Lung (tissue), 11 donors: ENCODE measurements at regions not wholly inside any gene's neighbourhood (a gene's known extent, or its start where the extent isn't known, plus 50 kb on each side); places are given as distances from the start of the nearest gene placed in this dataset.
A peak's percentile ranks its signal among the peaks of the same experiment; 100 is the strongest.
"Not testable (repeated sequence)": the region's sequence is repeated elsewhere in the genome, so short reads cannot be mapped to it uniquely, and the experiment has no call there.

Experiments used
- ATAC-seq: fragments of 200-7000 bp; cut with Tn5 transposase; one replicate; pipeline ENCODE4 v1.9.1; 2020; ENCODE audit warnings: moderate number of reproducible peaks; ENCODE audit not compliant: insufficient read depth, low FRiP score
- DNase-seq, 3 donors: peaks; one replicate each; pipeline ENCODE4 v3.0.0-alpha.2; 2013 to 2017
- H3K27ac ChIP-seq, 2 donors: one replicate each; pipeline ENCODE4 v1.5.1; 2013; ENCODE audit warnings: mild to moderate bottlenecking in 2 of 2, moderate library complexity in 2 of 2, control low read depth in 1 of 2, inconsistent platforms in 1 of 2, low read depth in 1 of 2, low read length in 1 of 2
- H3K27me3 ChIP-seq, 3 donors: one replicate each; pipeline ENCODE4 v1.5.1; 2013; ENCODE audit warnings: low read length in 2 of 3; ENCODE audit not compliant: control insufficient read depth in 3 of 3, insufficient read depth in 3 of 3
- H3K36me3 ChIP-seq, 4 donors: one replicate each; pipeline ENCODE4 v1.5.1; 2013; ENCODE audit warnings: low read length in 4 of 4, mild to moderate bottlenecking in 1 of 4, moderate library complexity in 1 of 4; ENCODE audit not compliant: control insufficient read depth in 4 of 4, insufficient read depth in 4 of 4
- H3K4me1 ChIP-seq, 5 donors: one replicate each; pipeline ENCODE4 v1.5.1; 2013; ENCODE audit warnings: low read length in 5 of 5, mild to moderate bottlenecking in 2 of 5, moderate library complexity in 1 of 5; ENCODE audit not compliant: control insufficient read depth in 5 of 5, insufficient read depth in 5 of 5
- H3K4me3 ChIP-seq: one replicate; pipeline ENCODE4 v1.5.1; 2013; ENCODE audit warnings: mild to moderate bottlenecking, control low read depth, moderate library complexity
- H3K9ac ChIP-seq, 2 donors: one replicate each; pipeline ENCODE4 v1.5.1; 2013; ENCODE audit warnings: low read length in 2 of 2, control low read depth in 1 of 2; ENCODE audit not compliant: insufficient read depth in 1 of 2
- H3K9me3 ChIP-seq, 4 donors: one replicate each; pipeline ENCODE4 v1.5.1; 2013; ENCODE audit warnings: low read length in 3 of 4, mild to moderate bottlenecking in 1 of 4, moderate library complexity in 1 of 4; ENCODE audit not compliant: control insufficient read depth in 4 of 4, insufficient read depth in 3 of 4
- WGBS, 2 donors: extraction: QIAGEN DNeasy Blood & Tissue Kit; methylation state at CpG; one replicate each; pipeline ENCODE4 v1.1.7; 2013; 5-methylcytosine and 5-hydroxymethylcytosine counted together
- TF ChIP-seq, protein P1 (sequence below): IDR thresholded peaks from 2 replicates; pipeline ENCODE4 v1.5.1; 2012; ENCODE audit warnings: mild to moderate bottlenecking; ENCODE audit errors: control extremely low read depth, extremely low read depth
- donor health status: control.
- donor health status: control.
- donor health status: Bipolar disorder and iron deficiency.
- donor health status: healthy.
- donor health status: DM: yes; HTN: yes; CAD: no.

DNA sequence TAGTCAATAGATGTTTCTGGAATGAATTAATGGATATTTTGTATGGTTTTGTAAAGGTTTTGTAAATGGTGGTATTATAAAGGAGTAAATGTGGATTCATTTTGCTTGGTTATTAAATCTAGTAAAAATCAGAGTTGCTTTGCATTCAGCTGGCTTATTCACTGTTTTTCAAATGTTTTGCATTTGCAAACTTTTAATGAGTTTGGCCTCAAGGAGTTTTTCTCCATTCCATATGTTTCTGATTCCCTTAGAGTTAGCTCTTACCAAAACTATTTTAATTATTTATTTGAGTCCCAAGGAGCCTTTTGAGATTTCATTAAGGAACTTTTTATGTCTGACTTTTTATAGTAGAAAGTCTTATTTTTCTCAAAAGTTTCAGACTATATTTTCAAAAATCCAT lies 992.2 kb downstream of the DIPK2A start:
- DNase-seq (no peak), ATAC-seq (no peak)
- Histone ChIP-seq H3K4me1 (no peaks in the 10 kb centered on the region), H3K36me3 (no peaks in the 10 kb centered on the region), H3K27ac (no peak overlapping the region), H3K27me3 (no peaks in the 10 kb centered on the region), H3K9ac (no peak overlapping the region), H3K9me3 (peaks cover 0 to 4% (median 0%) of the 10 kb centered on the region in 4 donors), H3K4me3 (no peak overlapping the region)
- TF ChIP-seq, protein P1, sequence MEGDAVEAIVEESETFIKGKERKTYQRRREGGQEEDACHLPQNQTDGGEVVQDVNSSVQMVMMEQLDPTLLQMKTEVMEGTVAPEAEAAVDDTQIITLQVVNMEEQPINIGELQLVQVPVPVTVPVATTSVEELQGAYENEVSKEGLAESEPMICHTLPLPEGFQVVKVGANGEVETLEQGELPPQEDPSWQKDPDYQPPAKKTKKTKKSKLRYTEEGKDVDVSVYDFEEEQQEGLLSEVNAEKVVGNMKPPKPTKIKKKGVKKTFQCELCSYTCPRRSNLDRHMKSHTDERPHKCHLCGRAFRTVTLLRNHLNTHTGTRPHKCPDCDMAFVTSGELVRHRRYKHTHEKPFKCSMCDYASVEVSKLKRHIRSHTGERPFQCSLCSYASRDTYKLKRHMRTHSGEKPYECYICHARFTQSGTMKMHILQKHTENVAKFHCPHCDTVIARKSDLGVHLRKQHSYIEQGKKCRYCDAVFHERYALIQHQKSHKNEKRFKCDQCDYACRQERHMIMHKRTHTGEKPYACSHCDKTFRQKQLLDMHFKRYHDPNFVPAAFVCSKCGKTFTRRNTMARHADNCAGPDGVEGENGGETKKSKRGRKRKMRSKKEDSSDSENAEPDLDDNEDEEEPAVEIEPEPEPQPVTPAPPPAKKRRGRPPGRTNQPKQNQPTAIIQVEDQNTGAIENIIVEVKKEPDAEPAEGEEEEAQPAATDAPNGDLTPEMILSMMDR = no peak

DNA sequence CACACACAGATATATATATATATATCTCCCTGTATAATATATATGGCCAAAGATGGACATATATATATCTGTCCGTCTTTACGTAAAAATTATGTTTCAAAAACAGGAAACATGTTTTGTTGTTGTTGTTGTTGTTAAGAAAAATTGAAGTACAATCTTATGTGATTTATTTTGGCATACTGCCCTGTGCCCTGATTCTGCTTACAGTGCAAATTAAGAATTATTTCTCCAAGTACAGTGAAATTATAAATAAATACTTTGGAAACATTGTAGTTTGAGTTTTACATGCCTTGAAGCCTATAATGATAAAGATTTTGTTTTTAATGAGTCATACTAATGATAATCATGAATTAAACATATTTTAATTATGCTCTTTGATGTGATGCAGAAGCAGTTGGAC lies 994.9 kb downstream of the DIPK2A start:
- no peak overlapping the region for H3K4me3 ChIP-seq
- no peaks in the 10 kb centered on the region for H3K4me1 ChIP-seq
- no peak overlapping the region for H3K27ac ChIP-seq
- WGBS, 2 donors = 48 to 77% methylated on average over 2 of the region's 2 CpGs
- H3K9ac ChIP-seq = no peak overlapping the region
- TF ChIP-seq, protein P1 = no peak
- H3K27me3 ChIP-seq = no peaks in the 10 kb centered on the region
- H3K9me3 ChIP-seq = no peaks in the 10 kb centered on the region
- DNase-seq = no peak
- H3K36me3 ChIP-seq = no peaks in the 10 kb centered on the region
- ATAC-seq = no peak

DNA sequence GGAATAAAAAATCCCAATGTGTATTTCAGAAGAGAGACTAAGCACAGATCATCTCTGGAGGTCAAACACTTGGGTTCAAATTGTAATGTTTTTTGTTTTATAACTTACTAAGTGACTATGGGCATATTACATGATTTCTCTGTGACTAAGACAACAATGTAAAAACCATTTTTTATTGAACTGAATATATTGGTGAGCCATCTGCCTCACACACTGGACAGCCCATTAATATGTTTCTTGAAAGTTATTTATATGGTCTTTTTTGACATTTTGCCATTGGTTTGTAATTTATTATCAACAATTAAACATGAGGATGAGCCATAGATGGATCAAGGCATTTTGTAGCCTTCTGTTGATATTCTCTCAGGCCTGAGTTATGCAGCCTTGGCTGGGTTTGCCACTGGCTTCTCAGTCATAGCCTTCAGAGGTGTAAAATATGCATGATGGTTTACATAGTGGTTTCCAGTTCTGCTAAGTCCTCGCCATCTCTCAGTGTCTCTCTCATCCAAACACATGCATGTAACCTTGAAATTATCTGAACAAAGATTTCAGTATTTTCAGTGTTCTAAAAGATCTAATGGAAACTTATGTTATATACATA lies 997.2 kb downstream of the DIPK2A start:
- Histone ChIP-seq H3K4me1 (no peaks in the 10 kb centered on the region), H3K9me3 (no peaks in the 10 kb centered on the region), H3K4me3 (no peak overlapping the region), H3K27ac (no peak overlapping the region), H3K27me3 (no peaks in the 10 kb centered on the region), H3K9ac (no peak overlapping the region), H3K36me3 (no peaks in the 10 kb centered on the region)
- 72 to 76% methylated on average over 1 of the region's 1 CpG for WGBS, 2 donors
- TF ChIP-seq, protein P1 = no peak
- DNase-seq = peak in 1 of 3 donors; percentile 44
- no peak for ATAC-seq

DNA sequence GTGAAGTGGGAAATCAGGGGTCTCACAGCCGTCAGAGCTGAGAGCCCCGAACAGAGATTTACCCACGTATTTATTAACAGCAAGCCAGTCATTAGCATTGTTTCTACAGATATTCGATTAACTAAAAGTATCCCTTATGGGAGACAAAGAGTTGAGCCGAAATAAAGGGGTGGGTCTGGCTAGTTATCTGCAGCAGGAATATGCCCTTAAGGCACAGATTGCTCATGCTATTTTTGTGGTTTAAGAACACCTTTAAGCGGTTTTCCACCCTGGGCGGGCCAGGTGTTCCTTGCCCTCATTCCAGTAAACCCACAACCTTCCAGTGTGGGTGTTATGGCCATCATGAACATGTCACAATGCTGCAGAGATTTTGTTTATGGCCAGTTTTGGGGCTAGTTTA lies 1012.9 kb downstream of the DIPK2A start:
- DNase-seq, H3K27me3 ChIP-seq, H3K4me3 ChIP-seq, H3K9me3 ChIP-seq, ATAC-seq, H3K4me1 ChIP-seq, H3K36me3 ChIP-seq, H3K27ac ChIP-seq, H3K9ac ChIP-seq: not testable (repeated sequence)
- 91 to 97% methylated on average over 7 of the region's 7 CpGs for WGBS, 2 donors
